GM21723 (cell line): ENCODE measurements at regions not wholly inside any gene's neighbourhood (a gene's known extent, or its start where the extent isn't known, plus 50 kb on each side); places are given as distances from the start of the nearest gene placed in this dataset.

Experiments
- ATAC-seq: cut with Tn5 transposase; IDR thresholded peaks from one replicate; pipeline ENCODE4 v1.9.1; 2021; ENCODE audit warnings: mild to moderate bottlenecking, moderate library complexity; ENCODE audit not compliant: unreplicated experiment

DNA sequence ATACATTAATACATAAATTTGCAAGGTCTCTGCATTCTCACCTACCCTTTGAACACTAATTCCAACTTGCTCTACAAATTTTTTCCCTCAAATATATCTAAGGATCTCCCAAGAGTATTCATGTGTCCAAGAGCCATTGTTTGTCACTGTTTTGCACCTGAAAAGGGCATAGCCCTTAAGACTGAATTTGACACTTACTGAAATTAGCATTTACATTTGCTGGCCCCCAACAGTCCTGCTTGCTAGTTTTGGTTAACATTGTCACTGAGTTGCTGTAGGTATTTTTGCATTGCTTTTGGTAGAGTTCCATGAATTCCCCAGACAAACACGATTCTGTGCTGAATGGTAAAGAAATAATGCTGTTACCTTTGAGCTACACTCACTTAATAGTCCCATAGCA is 57.3 kb downstream of the KCNA4 start:
- no peak for ATAC-seq

DNA sequence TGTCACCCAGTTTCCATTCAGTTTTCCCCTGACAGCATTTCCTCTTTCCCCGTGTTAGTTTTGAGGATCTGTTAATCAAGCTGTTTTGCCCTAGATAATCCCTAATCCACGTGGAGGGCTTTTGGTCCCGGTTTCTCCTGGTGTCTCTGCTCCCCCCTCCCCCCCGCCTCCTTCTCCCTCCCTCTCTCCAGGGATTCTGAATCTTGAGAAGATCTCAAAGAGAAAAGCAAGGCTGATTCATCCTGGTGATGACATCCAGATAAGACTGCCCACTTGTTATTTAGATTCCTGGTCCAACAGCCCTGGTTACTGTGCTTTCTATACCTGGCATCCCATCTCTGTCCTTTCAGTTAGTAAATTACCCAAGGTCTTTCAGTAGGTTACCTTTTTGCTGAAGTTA is 59.4 kb downstream of the KCNA4 start:
- ATAC-seq, result no peak

DNA sequence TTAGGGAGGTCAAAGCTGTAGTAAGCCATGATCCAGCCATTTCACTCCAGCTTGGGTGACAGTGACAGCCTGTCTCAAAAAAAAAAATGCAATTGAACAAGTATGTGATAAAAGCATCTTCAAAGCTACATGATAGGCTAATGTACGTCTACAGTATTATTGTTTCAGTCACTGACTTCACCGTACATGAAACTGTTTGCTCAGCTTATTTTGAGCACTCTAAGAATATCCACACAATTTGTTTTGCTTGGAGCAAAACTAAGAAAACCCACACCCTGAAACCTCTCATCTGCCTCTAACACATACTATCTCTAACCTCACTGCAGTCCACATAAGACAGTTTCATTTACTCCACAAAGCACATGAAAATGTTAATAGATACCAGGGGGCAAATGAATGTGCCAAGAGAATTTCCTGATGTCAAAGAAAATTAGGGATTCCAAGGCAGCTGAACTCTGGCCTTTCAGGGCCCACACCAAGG is 60.7 kb downstream of the KCNA4 start:
- no peak for ATAC-seq

DNA sequence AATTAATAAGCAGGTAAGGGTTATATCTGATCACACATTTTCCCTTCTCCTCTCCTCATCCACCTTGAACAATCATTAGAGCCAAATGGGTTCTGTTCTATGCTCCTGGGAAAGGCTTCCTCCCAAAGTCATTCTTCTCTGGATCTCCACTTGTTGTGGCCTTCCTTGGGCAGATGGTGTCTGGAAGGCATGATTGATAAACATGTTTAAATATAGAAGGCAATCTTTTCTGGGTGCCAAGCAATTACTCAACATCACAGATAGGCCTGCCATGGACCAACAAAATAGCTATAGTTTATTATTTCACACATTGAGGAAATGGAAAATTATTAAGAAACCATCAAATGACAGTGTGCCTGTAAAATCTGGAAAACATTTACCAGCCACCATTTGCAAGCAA is 73.5 kb downstream of the KCNA4 start:
- ATAC-seq, result no peak

DNA sequence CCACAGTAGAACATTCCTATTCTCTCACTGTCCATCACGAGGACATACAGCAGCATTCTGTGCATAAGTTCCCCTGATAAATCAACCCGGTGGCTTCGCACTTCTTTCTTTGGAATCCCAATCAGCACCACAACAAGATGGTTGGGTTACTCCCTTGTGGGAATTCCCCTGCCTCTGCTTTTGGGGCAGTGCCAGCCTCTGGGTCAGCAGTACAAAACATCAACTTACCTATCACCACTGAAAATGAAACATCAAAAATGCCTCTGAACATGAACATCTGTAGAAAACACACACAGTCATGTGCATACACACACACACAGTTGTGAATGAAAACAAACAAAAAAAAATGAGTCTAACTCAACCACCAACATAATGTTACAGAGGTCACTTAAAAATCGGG is 79.3 kb downstream of the KCNA4 start:
- ATAC-seq, result no peak

DNA sequence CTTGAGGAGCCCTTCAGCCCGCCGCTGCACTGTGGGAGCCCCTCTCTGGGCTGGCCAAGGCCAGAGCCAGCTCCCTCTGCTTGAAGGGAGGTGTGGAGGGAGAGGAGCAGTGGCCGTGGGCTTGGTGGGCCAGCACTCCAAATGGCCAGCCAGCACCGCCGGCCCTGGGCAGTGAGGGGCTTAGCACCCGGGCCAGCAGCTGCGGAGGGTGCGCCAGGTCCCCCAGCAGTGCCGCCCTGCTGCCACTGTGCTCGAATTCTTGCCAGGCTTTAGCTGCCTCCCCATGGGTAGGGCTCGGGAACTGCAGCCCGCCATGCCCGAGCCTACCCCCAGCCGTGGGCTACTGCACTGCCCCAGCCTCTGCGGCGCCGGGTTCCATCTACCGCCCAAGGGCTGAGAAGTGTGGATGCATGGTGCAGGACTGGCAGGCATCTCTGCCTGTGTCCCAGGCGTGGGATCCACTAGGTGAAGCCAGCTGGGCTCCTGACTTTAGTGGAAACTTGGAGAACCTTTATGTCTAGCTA is 82.7 kb downstream of the KCNA4 start:
- ATAC-seq, result no peak

DNA sequence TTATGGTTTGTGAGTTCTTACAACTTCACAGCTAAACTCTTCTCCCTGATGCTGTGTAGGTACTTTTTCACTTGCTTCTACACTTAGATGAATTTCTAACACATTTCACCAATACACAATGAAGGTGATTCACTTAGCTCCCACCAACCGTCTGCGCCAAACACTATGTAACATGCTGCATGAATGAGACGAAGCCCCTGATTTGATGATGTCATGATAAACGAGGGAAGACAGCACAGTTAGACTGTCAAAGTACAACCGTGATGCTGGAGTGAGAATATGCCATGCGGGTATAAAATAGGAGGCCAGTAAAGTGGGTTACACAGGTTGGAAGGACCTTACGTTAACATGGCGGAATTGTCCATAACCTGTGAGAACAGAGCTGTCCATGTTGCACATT is 100.8 kb downstream of the KCNA4 start:
- no peak for ATAC-seq

DNA sequence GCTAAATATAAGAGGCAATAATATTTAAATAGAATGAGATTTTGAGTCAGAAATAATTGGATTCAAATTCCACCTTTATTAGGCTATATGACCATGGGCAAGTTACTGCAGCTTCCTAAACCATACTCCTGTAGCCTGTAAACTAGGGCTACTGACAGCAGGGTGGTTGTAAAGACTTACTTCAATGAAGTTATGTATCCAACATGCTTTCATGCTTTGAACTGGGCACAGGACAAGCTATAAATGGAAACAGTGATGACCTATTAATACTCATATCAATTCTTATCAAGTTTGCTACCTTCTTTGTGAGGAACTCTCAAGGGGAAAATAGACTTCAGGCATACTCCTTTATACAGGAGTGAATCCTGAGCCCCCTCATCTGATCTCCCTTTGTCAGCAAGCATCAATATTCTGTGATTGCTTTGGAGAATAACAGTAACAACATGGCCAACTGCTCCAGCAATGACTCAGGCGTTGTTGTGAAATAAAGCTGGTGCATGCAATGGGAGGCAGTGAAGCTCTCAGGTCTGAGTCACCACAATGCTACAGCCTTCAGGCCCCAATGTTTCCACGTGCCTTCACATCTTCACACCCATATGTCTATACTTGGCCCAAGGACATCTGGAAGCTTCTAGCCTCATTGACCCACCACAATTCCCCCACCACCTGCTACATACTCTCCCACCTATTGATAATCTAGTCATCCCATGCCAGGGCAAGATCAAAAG is 102.5 kb downstream of the KCNA4 start:
- ATAC-seq, result no peak

DNA sequence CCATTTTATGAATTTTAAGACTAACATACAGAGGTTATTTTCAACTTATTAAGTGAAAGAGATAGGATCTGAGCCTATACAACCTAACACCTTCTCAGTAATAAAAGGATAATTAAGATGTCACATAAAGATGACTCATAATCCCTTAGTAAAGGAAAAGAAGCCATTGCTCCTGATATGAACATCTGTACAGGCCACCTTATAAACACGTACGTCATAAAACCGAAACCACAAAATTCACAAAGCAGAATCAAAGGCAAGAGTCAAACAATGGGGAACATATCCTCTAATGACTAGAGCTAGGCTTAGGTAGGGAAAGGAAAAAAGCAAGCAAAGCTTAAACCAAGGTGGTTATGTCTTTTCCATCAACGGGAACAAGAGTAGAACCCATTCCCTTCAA is 103.5 kb downstream of the KCNA4 start:
- ATAC-seq, result no peak

DNA sequence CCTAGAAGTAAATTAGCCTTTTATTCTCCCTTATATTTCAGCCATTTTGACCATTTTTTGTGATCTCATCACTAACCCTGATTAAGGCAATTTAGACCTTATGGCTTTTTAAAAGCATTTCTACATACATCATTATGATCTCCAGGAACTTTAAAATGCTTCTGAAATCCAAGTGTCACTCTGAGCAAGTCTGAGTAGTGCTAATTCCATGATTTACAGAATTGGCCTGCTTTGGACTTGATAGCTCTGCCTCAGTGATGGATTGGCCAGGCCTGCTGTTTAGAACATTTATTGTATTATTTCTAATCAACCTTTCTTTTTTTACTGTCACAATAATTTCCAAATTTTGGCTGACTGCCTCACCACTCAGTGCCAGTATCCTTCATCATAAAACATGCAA is 116.4 kb downstream of the KCNA4 start:
- no peak for ATAC-seq

DNA sequence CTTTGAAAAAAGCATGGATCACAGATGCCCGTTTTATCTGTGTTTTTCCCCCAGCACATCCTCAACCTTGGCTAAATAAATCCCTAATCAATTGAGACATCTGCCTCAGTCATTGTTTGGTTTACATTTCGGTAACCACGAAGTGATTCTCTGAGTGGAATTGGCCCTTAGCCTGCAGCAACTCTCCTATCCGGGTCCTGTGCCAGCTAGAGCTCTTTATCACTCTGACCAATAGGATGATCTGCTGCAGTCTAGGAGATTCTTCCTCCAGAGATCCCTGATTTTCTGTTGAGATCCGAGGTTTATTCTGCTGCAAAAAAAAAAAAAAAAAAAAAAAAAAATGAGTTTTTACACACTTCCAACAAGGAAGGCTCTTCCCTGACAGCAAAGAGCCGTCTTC is 137.3 kb downstream of the KCNA4 start:
- ATAC-seq, result no peak

DNA sequence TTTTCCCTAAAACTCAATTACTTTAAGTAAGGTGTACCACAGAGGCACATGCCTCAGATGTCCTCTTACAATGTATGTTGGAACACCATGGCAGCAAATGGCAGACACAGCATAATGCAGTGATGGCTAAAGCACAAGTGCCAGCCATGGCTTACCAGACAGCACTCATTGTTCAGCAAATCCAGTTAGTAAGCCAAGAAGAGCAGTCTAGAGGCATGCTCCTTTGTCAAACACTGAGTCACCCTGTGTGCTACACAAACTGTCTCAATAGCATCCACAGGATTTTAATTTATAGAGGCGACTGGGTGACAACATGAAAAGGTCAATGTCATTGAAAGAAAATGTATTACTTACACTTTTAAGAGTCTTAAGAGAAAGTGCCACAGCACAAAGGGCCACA is 140.6 kb downstream of the KCNA4 start:
- no peak for ATAC-seq

DNA sequence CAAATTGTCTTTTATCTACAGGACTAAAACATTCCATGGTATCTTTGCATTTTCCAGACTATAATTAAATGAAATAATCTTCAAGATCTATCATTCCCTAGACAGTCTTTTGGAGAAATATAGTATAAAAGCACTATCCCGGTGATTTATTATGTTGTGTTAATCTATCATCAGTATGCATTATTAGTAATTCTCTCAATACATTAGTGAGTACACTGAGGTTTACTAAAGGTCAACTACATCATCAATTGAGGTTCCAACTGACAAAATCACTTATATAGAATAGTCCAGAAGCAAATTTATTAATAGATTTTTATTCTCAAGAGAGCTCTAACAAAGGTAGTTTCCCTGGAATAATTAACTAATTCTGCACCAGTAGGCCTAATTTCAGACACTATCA is 169.6 kb downstream of the KCNA4 start:
- ATAC-seq, result no peak

DNA sequence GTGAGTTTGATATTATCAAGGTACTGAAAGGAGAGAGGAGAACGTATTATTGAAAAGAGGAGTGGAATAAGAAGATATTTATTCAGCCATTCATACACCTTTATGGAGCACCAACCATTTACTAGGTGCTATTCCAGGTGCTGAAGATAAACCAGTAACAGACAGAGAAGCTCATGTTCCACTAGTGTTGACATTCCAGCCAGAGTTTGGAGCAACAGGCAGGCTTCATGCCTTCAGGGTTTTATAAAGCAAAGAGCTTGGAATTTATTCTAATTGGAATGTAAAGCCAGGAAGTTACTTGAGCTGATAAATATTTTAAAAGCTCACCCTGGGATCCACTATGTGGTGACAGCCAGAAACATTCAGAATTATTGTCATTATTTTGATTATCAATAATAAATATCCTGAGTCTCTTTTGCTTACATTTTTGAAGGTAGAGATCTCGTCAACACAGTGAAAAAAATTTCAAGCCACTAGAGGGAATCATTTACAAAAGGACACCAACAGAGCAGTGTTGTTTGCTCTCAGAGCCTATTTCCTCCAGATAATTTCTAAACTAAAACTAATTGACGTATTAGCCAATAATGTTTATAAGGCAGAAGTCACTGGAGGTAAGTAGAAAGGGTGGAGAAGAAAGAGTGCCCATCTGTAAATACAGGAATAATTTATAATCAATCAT is 172.0 kb downstream of the KCNA4 start:
- no peak for ATAC-seq

DNA sequence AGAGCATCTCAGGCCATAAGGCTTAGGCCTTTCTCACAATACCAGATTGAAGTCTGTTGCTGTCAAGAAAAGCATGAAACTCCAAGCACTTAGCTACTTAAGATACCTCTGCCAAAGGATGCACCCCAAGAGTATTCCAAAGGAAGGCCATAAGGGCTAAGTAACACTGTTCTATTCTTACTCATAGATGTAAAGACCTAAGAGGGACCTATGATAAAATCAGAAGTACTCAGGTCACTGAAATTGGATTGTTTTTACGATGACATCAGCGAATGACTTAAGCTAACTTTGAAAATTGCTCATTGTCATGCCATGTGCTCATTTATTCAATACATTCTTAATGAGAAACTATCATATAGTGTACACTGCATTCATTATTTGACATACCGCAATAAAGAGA is 172.8 kb downstream of the KCNA4 start:
- ATAC-seq, result no peak

DNA sequence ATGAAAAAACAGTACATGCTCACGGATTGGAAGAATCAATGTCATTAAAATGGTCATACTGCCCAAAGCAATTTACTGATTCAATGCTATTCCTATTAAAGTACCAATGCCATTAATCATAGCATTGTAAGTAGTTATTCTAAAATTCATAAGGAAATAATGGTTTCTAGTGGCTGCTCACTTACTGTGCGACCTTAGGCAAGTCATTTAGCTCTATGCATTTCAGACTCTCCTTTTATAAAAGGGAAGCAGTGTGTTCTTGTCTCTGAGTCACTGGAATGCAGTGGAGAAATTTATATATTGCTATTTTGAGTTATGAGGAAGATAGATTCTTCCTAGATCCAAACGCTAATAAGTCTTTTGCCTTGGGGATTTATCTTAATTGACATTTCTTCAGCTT is 174.8 kb downstream of the KCNA4 start:
- no peak for ATAC-seq

DNA sequence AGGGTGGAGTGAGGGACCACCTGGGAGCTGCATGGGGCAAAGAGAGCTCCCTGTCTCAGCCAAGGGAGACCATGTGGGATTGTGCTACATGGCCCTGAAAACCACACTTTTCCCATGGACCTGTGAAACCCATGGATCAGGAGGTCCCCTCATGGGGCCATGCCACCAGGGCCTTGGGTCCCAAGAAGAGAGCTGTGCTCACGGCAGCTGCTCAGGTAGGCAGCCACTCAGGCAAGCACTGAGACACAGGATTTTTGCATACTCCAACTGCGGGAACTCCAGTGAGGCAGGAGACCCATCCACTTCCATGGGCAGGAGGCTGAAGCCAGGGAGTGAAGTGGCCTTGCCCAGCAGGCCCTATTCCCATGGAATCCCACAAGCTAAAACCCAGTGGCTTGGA is 190.0 kb downstream of the KCNA4 start:
- no peak for ATAC-seq

DNA sequence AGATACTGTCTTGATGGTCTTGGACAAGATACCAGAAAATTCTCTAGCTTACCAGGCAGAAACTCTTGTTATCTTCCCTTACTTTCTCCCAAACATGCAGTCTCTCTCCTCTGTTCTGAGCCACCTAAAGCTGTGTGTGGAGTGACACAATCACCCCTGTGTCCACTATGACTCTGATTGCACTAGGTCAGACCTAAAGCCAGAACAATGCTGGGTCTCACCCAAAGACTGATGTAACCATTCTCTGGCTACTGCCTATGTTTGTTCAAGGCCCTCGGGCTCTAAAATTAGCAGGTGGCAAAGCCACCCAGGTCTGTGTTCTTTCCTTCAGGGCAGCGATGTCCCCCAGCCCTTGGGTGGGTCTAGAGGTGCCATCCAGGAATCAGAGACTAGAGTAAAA is 200.5 kb downstream of the KCNA4 start:
- ATAC-seq, result no peak

DNA sequence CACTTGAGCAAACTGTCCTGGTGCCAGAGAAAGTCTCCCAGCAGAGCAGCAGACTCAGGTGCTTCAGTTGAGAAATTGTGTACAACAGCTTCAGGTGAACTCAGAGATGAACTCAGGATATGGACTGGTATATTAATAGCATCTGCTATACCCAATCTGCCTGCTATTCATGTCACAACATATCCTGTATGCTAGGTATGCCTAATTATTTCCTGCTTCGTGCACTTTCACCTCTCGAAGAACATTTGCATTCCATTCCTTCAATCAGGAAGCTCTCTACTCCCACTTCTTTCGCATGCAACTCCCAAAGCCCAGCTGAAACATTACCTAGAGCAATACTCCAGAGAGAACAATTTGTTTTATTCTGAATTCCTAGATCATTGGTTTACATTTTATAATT is 207.7 kb downstream of the KCNA4 start:
- no peak for ATAC-seq

DNA sequence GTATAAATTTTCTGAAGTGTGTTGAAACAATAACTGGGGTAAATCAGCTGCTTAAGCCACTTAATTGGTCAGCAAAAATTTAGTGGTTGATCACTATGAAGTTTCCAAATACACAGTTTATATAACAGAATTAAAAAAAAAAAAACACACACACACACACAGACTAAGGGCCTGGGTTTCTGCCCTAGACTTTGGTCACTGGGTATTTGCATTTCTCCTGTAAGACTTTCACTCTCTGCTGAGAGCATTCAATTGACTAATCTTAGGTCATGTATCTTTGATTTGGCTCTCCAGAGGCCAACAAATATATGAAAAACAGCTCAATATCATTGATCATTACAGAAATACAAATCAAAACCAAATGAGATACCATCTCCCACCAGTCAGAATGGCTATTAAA is 214.3 kb downstream of the KCNA4 start:
- ATAC-seq, result no peak

DNA sequence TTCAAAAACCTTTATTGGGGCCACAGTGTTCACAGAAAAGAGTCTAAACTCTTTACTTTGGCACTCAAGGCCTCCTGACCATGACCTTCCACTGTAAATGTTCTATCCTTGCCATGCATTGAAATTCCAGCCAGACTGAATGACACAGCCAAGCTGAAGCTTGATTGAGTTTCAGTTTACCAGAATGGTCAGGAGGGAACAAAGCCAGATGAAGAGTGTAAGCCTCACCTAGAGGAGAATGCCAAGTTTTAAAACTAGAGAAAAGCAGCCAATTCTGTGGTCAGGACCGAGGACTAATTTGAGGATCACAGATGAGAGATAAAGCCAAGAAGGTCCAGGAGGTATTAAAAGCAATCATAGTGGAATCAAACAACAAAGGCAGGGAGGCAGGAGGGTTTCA is 215.3 kb downstream of the KCNA4 start:
- ATAC-seq, result no peak

DNA sequence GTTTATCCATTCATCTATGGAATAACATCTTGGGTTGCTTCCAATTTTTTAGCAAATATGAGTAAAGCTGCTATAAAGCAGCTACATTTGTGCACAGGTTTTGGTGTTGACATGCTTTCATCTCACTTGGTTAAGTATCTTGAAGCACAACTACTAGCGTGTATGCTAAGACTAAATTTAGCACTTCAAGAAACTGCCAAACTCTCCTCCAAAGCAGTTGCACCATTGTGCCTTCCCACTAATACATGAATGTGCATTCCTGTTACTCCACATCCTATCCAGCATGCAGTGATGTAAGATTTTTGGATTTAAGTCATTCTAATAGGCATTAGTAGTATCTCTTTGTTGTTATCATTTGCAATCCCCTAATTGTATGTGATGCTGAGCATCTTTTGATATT is 230.7 kb downstream of the KCNA4 start:
- no peak for ATAC-seq

DNA sequence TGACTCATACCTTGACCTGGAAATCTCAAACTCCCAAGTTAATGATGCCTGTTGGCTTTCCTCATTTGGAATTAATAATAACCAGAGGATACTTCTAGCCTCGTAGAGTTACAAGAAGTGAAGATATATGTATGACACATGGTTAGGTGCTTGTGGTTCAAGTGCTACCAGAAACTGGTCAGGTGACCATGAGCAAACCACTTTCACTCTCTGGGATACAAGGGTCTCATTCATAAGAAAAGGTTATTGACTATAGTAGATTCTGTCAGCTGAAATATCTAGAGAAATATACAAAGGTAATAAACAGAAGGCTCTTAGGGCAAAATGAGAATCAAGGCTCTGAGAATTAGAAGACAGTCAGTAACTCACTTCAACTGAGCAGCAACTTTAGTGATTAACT is 233.3 kb downstream of the KCNA4 start:
- no peak for ATAC-seq
